ENCODE measurements at regions not wholly inside any gene's neighbourhood (a gene's known extent, or its start where the extent isn't known, plus 50 kb on each side); places are given as distances from the start of the nearest gene placed in this dataset.

DNA sequence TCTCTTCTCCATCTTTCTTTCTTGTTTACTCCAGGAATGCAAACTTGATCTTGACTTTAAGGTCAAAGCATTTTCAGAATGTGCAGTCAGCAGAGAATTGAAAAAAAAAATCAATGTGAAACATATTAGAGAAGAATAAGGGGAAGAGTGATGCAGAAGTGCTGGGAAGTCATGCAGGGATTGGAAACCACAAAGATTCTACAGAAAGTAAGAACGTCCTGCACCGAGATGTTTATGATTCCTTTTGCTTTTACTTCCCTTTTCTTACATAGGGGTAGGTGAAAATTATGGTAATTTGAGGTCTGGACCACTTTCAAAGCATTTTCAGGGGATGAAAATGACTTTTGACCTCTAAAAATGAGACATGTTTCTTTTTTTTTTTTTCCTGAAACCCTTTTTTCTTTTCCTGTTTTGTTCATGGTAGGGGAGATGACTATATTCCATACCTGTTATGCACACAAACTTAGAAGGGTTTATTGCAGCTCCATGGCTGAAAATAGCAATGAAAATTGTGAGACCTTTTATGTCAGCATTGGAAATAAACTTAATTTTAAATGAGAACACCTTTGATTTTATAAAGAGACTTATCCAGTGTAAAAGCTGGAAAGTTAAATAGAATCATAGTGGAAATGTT is 623.5 kb upstream of the TBL1XR1 start:
- no peak for TF ChIP-seq CTCF (IDR thresholded peaks at IDR 0.05; ENCODE audit: low read depth, low read length, missing control alignments)
- H3K4me3 ChIP-seq (replicated peaks; ENCODE audit: low read depth, low read length) = no peak overlapping the region
- DNase-seq (ENCODE audit: extremely low read depth, low read depth) = no peak

GRCh38 chr3:177822681-177823096 is 625.4 kb upstream of the TBL1XR1 start:
- no peak overlapping the region for H3K4me3 ChIP-seq (replicated peaks; ENCODE audit: low read depth, low read length)
- TF ChIP-seq CTCF (IDR thresholded peaks at IDR 0.05; ENCODE audit: low read depth, low read length, missing control alignments) = no peak

GRCh38 chr3:177823701-177824189 is 626.5 kb upstream of the TBL1XR1 start:
- no peak for TF ChIP-seq CTCF (IDR thresholded peaks at IDR 0.05; ENCODE audit: low read depth, low read length, missing control alignments)
- H3K4me3 ChIP-seq (replicated peaks; ENCODE audit: low read depth, low read length) = no peak overlapping the region
- no peak for DNase-seq (ENCODE audit: extremely low read depth, low read depth)

More at GRCh38 chr3:177822681-177823096, 625.4 kb upstream of the TBL1XR1 start:
- no peak for DNase-seq (ENCODE audit: extremely low read depth, low read depth)

GRCh38 chr3:177824190-177824786 is 627.0 kb upstream of the TBL1XR1 start:
- no peak for TF ChIP-seq CTCF (IDR thresholded peaks at IDR 0.05; ENCODE audit: low read depth, low read length, missing control alignments)
- H3K4me3 ChIP-seq (replicated peaks; ENCODE audit: low read depth, low read length) = no peak overlapping the region
- DNase-seq (ENCODE audit: extremely low read depth, low read depth) = no peak

DNA sequence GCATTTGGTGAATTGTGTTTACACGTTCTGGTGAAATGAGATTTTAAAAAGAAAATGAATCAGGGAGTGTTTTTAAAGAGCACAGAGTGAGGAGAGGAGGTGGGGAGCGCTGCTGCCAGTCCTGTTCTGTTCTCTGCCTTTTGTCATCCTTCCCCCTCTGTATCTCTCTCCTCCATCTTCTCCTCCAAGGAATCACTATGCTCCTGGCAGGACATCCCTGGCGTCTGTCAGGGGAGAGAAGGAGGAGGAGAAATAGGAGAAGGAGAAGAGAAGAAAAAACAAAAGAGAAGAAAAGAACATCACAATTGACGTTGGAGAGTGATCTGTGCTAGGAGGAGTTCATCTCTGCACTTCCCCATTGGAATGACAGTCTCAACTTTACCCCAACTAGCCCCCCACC is 627.6 kb upstream of the TBL1XR1 start:
- DNase-seq (ENCODE audit: extremely low read depth, low read depth) = no peak
- TF ChIP-seq CTCF (IDR thresholded peaks at IDR 0.05; ENCODE audit: low read depth, low read length, missing control alignments) = no peak
- no peak overlapping the region for H3K4me3 ChIP-seq (replicated peaks; ENCODE audit: low read depth, low read length)

DNA sequence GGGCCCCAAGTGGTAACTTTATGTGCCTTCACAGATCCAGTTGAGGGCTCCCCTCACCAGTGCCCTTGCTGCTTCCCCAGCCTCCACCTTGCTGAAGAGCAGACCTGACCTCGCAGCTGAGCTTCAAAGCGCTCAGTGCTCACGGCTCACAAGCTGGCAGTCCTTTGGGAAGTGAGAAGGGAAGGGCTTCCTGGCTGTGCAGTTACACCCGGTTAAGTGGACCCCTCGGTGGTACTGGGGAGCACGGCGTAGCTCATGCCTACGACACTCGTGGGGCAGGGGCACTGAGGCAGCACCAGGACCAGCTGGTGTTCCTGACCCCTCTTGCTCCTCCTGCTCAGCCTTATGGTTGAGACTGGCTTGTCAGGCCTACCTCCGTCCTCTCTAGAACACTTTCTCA is 629.0 kb upstream of the TBL1XR1 start:
- DNase-seq (ENCODE audit: extremely low read depth, low read depth) = no peak
- H3K4me3 ChIP-seq (replicated peaks; ENCODE audit: low read depth, low read length) = no peak overlapping the region
- TF ChIP-seq CTCF (IDR thresholded peaks at IDR 0.05; ENCODE audit: low read depth, low read length, missing control alignments) = no peak

Measured in HFF-Myc (cell line).